GM13976 (cell line): ENCODE measurements at regions not wholly inside any gene's neighbourhood (a gene's known extent, or its start where the extent isn't known, plus 50 kb on each side); places are given as distances from the start of the nearest gene placed in this dataset.
"Not testable (repeated sequence)": the region's sequence is repeated elsewhere in the genome, so short reads cannot be mapped to it uniquely, and the experiment has no call there.

ENCODE experiments used
- DNase-seq: peaks from one replicate; pipeline ENCODE4 v3.0.0; 2012; ENCODE audit warnings: low spot score
- in situ Hi-C: fragments of 300-500 bp; cut with MboI; formaldehyde crosslinking; loops from one replicate; pipeline ENCODE4 v1.12.0; 2022; ENCODE audit warnings: low sequenced_read_pairs, mixed read lengths, inconsistent platforms; ENCODE audit not compliant: unreplicated experiment
- TF ChIP-seq, protein P1 (sequence below): IDR thresholded peaks from 2 replicates; pipeline ENCODE4 v1.5.1; 2012; ENCODE audit warnings: borderline replicate concordance, mild to moderate bottlenecking; ENCODE audit not compliant: insufficient read depth; ENCODE audit errors: extremely low read depth, missing control alignments, control extremely low read depth

GRCh38 chr2:62654876-62655359 lies 50.6 kb upstream of the EHBP1 start:
- TF ChIP-seq, protein P1, sequence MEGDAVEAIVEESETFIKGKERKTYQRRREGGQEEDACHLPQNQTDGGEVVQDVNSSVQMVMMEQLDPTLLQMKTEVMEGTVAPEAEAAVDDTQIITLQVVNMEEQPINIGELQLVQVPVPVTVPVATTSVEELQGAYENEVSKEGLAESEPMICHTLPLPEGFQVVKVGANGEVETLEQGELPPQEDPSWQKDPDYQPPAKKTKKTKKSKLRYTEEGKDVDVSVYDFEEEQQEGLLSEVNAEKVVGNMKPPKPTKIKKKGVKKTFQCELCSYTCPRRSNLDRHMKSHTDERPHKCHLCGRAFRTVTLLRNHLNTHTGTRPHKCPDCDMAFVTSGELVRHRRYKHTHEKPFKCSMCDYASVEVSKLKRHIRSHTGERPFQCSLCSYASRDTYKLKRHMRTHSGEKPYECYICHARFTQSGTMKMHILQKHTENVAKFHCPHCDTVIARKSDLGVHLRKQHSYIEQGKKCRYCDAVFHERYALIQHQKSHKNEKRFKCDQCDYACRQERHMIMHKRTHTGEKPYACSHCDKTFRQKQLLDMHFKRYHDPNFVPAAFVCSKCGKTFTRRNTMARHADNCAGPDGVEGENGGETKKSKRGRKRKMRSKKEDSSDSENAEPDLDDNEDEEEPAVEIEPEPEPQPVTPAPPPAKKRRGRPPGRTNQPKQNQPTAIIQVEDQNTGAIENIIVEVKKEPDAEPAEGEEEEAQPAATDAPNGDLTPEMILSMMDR: no peak
- DNase-seq: no peak
- in situ Hi-C loops: no loop called here

DNA sequence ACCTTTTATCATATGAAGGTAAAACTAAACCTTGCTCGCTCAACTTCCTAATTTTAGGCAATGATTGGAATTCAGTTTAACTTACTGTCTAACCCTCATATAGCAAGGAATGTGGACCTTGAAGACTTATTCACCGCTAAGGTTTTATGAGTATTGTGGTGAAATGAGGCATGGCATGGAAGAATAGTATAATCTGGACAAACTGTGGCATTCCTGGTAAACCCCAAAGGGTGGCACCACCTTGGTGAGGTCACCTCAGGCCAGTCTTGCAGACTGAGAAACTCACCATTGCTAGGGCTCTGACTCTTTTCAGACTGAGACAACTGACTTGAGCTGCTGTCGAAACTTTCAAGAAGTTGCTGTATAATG lies 51.1 kb upstream of the EHBP1 start:
- in situ Hi-C loops: no loop called here
- TF ChIP-seq, protein P1: no peak
- no peak for DNase-seq

GRCh38 chr2:62653582-62654422 lies 51.7 kb upstream of the EHBP1 start:
- TF ChIP-seq, protein P1: no peak
- no peak for DNase-seq
- in situ Hi-C loops: no loop called here

DNA sequence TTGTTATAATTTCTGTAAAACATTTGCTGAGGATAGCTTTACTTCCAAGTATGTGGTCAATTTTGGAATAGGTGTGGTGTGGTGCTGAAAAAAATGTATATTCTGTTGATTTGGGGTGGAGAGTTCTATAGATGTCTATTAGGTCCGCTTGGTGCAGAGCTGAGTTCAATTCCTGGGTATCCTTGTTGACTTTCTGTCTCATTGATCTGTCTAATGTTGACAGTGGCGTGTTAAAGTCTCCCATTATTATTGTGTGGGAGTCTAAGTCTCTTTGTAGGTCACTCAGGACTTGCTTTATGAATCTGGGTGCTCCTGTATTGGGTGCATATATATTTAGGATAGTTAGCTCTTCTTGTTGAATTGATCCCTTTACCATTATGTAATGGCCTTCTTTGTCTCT lies 56.4 kb upstream of the EHBP1 start:
- DNase-seq: not testable (repeated sequence)

DNA sequence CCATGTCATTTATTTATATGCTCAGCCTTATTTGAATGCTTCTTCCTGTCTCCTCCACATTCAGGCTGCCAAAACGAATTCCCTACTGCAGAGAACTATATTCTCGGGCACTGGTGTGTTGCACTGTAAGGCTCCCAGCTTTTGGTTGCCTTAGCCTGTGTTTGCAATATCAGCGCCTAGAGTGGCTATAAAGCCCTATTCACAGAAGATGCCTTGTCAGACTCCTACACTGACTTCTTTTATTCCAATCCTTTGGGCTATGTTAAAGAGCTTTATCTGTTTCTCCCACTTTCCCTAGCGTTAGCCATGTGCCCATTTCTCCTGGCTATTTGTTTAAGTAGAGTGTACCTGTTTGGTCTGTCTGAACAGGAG lies 62.4 kb upstream of the EHBP1 start:
- in situ Hi-C loops: no loop called here
- TF ChIP-seq, protein P1: no peak
- DNase-seq: no peak

More for the DNA sequence above, 56.4 kb upstream of the EHBP1 start:
- in situ Hi-C loops: not testable (repeated sequence)

DNA sequence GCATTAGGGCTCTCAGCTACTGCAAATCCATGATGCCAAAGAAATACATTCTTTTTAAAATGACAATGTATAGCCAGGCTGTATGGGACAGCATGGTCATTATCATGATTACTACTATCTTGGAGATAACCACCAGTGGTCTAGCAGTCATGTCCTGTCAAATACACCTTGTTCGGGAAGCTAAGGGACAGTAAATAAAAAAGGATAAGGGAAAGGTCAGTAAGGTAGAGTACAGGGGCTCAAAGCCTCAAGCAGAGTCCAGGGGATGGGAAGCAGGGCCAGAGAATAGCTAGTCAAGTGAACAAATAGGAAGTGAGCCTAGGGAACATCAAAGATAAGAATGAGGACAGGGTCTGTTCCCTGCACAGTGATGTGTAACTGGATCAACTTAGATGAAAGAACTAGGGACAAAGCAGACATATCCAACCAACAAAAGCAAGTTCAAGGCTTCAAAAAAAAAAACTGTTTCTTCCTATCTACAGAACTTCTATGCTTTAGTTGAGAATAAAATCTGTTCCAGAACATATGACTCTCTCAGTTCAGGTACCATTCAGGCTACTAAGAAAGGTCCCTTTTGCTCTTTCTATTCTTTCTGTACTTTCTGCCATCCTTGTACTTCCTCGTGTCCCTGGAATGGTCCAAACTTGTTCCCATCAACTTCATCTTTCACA lies 62.9 kb upstream of the EHBP1 start:
- DNase-seq: no peak
- TF ChIP-seq, protein P1: no peak
- in situ Hi-C loops: no loop called here

DNA sequence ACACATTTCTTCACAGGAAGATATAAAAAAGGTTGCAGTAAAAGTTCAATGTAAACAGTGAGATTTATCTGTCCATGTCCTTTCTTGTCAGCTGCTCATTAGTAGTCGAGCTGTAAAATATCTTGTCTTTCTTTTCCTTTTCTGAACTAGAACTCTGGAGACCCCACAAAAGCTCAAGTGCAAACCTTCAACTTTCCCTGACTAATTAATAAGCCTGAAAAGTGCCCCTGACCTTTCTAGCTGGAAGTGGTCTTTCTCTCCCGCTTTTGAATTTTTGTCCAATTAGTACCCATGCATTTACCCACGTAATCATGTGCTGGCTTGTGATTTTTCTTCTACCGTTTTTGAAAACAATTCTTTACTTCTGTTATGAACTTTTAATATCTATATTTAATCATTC lies 63.6 kb upstream of the EHBP1 start:
- in situ Hi-C loops: no loop called here
- TF ChIP-seq, protein P1: no peak

More for the DNA sequence above, 63.6 kb upstream of the EHBP1 start:
- DNase-seq: no peak
